ENCODE measurements at regions not wholly inside any gene's neighbourhood (a gene's known extent, or its start where the extent isn't known, plus 50 kb on each side); places are given as distances from the start of the nearest gene placed in this dataset.

DNA sequence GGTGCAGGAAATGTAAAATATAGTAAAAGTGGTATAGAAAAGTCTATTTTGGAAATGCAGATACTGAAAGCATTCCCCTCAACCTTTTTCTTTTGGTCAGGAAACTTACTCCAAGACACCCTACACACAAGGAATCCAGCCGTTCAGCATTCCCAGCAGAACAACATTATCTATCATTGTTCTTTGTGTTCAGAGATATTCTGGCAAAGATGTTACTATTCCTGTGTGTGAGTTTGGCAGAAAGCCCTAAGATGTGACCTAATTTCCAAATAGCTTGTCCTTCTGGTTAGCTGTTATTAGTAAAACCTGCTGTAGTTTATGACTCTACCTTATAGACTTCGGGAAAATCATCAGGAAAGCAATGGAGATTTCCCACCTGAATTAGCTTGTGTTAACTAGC, 78.1 kb upstream of the PELI1 start:
- Histone ChIP-seq H3K9me3 (ENCODE audit: low read depth) (no peaks in the 10 kb centered on the region), H3K4me1 (ENCODE audit: low read depth) (peaks cover 8% of the 10 kb centered on the region), H3K27me3 (no peaks in the 10 kb centered on the region), H3K4me3 (no peak overlapping the region), H3K36me3 (no peaks in the 10 kb centered on the region), H3K27ac (no peak overlapping the region)
- TF ChIP-seq, protein P1, sequence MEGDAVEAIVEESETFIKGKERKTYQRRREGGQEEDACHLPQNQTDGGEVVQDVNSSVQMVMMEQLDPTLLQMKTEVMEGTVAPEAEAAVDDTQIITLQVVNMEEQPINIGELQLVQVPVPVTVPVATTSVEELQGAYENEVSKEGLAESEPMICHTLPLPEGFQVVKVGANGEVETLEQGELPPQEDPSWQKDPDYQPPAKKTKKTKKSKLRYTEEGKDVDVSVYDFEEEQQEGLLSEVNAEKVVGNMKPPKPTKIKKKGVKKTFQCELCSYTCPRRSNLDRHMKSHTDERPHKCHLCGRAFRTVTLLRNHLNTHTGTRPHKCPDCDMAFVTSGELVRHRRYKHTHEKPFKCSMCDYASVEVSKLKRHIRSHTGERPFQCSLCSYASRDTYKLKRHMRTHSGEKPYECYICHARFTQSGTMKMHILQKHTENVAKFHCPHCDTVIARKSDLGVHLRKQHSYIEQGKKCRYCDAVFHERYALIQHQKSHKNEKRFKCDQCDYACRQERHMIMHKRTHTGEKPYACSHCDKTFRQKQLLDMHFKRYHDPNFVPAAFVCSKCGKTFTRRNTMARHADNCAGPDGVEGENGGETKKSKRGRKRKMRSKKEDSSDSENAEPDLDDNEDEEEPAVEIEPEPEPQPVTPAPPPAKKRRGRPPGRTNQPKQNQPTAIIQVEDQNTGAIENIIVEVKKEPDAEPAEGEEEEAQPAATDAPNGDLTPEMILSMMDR (IDR thresholded peaks at IDR 0.05; ENCODE audit: low read depth, low read length) = no peak
- DNase-seq (ENCODE audit: low read depth in 1 of 2, low spot score in 1 of 2) = peak in 1 of 2 donors; percentile 90

DNA sequence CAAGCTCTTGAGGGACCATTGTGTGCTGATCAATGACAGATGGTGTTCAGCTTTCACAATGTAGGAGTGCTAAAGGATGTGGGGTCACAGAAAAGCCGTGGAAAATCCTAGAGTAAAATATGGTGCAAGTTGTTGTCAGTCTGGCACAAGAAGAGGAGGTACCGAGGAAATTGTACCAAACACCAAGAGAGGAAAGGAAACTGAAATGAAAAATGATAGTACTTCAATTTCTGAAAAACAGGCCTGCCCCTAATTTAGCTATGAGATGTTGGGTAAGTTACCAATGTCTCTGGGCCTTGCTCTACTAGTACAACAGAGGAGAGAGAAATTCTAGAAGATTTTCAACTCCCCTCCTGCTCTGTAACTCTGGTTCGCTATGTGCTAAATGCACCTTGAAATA, 78.8 kb upstream of the PELI1 start:
- peaks cover 12% of the 10 kb centered on the region for H3K4me1 ChIP-seq (ENCODE audit: low read depth)
- H3K4me3 ChIP-seq = no peak overlapping the region
- H3K9me3 ChIP-seq (ENCODE audit: low read depth) = no peaks in the 10 kb centered on the region
- TF ChIP-seq, protein P1 (IDR thresholded peaks at IDR 0.05; ENCODE audit: low read depth, low read length) = no peak
- H3K36me3 ChIP-seq = no peaks in the 10 kb centered on the region
- H3K27ac ChIP-seq = no peak overlapping the region
- DNase-seq (ENCODE audit: low read depth in 1 of 2, low spot score in 1 of 2) = no peak
- H3K27me3 ChIP-seq = no peaks in the 10 kb centered on the region

DNA sequence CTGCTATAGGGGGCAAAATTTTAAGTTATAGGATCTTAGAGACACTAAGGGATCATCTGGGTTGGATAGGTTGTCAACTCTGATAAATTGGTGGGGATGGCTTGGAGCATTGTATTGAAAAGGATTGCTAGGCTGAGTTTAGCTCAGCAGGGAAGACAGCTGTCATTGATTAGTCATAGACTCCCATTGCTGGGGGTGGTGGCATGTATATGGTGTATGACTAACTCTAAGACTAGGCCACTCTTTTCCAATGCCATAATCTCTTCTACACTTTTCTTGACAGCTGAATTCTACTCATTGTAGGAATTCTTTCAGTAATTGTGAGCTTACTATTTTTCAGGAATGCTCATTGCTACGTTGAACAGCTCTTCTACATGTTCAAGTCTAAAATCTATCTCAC, 81.3 kb upstream of the PELI1 start:
- Histone ChIP-seq H3K27ac (no peak overlapping the region), H3K4me1 (ENCODE audit: low read depth) (peaks cover 22% of the 10 kb centered on the region), H3K36me3 (no peaks in the 10 kb centered on the region), H3K9me3 (ENCODE audit: low read depth) (no peaks in the 10 kb centered on the region), H3K4me3 (no peak overlapping the region), H3K27me3 (no peaks in the 10 kb centered on the region)
- TF ChIP-seq, protein P1 (IDR thresholded peaks at IDR 0.05; ENCODE audit: low read depth, low read length) = no peak
- no peak for DNase-seq (ENCODE audit: low read depth in 1 of 2, low spot score in 1 of 2)

DNA sequence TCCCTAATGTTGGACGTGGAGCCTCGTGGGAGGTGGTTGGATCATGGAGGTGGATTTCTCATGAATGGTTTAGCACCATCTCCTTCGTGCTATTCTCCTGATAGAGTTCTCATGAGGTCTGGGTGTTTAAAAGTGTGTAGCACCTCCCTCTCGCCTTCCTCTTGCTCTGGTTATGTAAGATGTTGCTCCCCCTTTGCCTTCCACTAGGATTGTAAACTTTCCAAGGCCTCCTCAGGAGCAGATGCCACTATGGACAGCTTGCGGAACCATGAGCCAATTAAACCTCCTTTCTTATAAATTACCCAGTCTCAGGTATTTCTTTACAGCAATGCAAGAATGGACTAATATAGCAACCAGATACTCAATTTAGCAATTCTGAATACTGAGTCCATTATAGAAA, 82.4 kb upstream of the PELI1 start:
- H3K4me3 ChIP-seq = no peak overlapping the region
- TF ChIP-seq, protein P1 (IDR thresholded peaks at IDR 0.05; ENCODE audit: low read depth, low read length) = no peak
- no peaks in the 10 kb centered on the region for H3K9me3 ChIP-seq (ENCODE audit: low read depth)
- H3K4me1 ChIP-seq (ENCODE audit: low read depth) = peaks cover 22% of the 10 kb centered on the region
- H3K27ac ChIP-seq = no peak overlapping the region
- no peak for DNase-seq (ENCODE audit: low read depth in 1 of 2, low spot score in 1 of 2)
- no peaks in the 10 kb centered on the region for H3K27me3 ChIP-seq
- H3K36me3 ChIP-seq = no peaks in the 10 kb centered on the region

DNA sequence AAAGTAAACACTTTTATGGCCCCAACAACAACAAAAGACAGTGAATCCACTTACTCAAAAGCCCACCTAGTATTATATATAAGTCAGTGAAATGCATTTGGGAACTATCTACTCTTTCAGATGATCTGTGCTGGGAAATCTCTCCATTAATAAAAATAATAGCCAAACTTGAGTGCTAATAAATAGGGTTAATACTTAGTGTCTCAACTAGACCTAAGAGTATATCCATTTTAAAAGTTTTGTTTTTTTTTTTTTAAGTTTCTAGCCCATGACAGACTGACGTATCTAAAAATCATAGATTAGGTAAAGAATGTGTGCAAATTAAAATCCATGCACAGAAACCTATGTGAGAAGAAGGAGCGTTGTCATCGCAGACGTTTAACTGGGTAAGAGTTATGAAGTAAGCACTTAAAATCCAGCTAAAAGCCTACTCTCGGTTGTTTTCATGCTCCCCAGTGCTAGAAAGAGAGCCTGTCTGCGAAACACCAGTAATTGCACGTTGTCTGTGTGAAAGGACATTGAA, 83.4 kb upstream of the PELI1 start:
- H3K27ac ChIP-seq = peak overlapping the region; percentile 48
- peak in 1 of 2 donors; percentile 42 for DNase-seq (ENCODE audit: low read depth in 1 of 2, low spot score in 1 of 2)
- no peaks in the 10 kb centered on the region for H3K36me3 ChIP-seq
- no peaks in the 10 kb centered on the region for H3K27me3 ChIP-seq
- peak overlapping the region; percentile 16 for H3K4me3 ChIP-seq
- TF ChIP-seq, protein P1 (IDR thresholded peaks at IDR 0.05; ENCODE audit: low read depth, low read length) = no peak
- no peaks in the 10 kb centered on the region for H3K9me3 ChIP-seq (ENCODE audit: low read depth)
- peaks cover 14% of the 10 kb centered on the region for H3K4me1 ChIP-seq (ENCODE audit: low read depth)
